Sigmoid colon (tissue), 4 donors: ENCODE measurements at regions not wholly inside any gene's neighbourhood (a gene's known extent, or its start where the extent isn't known, plus 50 kb on each side); places are given as distances from the start of the nearest gene placed in this dataset.

Experiments
- EP300 ChIP-seq, 4 donors: sonication (generic); formaldehyde crosslinking; IDR thresholded peaks; one replicate each; pipeline ENCODE4 v1.6.1; 2017; ENCODE audit warnings: antibody characterized with exemption in 4 of 4
- POLR2A ChIP-seq, 2 donors: fragments of 450-650 bp; IDR thresholded peaks; one replicate each; pipeline ENCODE4 v1.6.1; 2016; ENCODE audit warnings: antibody characterized with exemption in 2 of 2, mild to moderate bottlenecking in 2 of 2, moderate library complexity in 2 of 2
- POLR2AphosphoS5 ChIP-seq, 4 donors: sonication (generic); formaldehyde crosslinking; IDR thresholded peaks; one replicate each; pipeline ENCODE4 v1.6.1; 2017; ENCODE audit warnings: antibody characterized with exemption in 4 of 4
- TF ChIP-seq, protein P1 (sequence below), 4 experiments: fragments of 450-650 bp in 3 of 4; fragments of 200-600 bp in 1 of 4; IDR thresholded peaks; one replicate each; pipeline ENCODE4 v1.5.1; 2016 to 2019; ENCODE audit warnings: antibody characterized with exemption in 4 of 4, mild to moderate bottlenecking in 3 of 4, moderate library complexity in 2 of 4

DNA sequence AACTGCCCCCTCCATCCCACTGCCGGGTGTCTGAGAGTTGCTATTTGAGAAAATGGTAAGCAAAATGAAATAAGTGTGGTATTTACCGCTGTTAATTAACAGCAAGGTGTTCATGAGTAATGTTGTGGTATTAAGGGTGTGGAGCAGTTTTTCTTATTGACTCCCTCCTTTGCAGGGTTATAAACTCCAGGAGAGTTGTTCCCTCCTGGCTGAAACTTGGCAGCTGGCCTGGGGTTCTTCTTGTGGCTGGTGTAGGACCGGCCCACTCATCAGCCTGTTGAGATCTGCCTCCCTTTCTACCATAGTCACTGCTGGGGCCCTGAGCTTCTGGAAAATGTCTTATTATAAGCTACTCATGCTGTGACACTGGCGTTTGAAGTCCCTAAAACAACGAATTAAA is 128.6 kb downstream of the SOX9 start:
- TF ChIP-seq POLR2A (IDR thresholded peaks at IDR 0.05), result no peak
- TF ChIP-seq, protein P1, sequence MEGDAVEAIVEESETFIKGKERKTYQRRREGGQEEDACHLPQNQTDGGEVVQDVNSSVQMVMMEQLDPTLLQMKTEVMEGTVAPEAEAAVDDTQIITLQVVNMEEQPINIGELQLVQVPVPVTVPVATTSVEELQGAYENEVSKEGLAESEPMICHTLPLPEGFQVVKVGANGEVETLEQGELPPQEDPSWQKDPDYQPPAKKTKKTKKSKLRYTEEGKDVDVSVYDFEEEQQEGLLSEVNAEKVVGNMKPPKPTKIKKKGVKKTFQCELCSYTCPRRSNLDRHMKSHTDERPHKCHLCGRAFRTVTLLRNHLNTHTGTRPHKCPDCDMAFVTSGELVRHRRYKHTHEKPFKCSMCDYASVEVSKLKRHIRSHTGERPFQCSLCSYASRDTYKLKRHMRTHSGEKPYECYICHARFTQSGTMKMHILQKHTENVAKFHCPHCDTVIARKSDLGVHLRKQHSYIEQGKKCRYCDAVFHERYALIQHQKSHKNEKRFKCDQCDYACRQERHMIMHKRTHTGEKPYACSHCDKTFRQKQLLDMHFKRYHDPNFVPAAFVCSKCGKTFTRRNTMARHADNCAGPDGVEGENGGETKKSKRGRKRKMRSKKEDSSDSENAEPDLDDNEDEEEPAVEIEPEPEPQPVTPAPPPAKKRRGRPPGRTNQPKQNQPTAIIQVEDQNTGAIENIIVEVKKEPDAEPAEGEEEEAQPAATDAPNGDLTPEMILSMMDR (IDR thresholded peaks at IDR 0.05), result no peak
- TF ChIP-seq POLR2AphosphoS5 (IDR thresholded peaks at IDR 0.05), result no peak
- no peak for TF ChIP-seq EP300 (IDR thresholded peaks at IDR 0.05)
